Activated naive CD4-positive, alpha-beta T cell treated with anti-CD3 and anti-CD28 coated beads, Interleukin-2, amount 50 U/mL, for 16 hours (primary cell): ENCODE measurements at regions not wholly inside any gene's neighbourhood (a gene's known extent, or its start where the extent isn't known, plus 50 kb on each side); places are given as distances from the start of the nearest gene placed in this dataset.

Source experiments
- DNase-seq: peaks from one replicate; pipeline ENCODE4 v3.0.0-alpha.2; 2020

- DNase-seq, result no peak
These were observed 53.3 kb downstream of the FOXD1 start for GRCh38 chr5:73395256-73395655.

- no peak for DNase-seq
These were observed 54.0 kb downstream of the FOXD1 start for GRCh38 chr5:73394610-73395009.

GRCh38 chr5:73393611-73394489 lies 54.7 kb downstream of the FOXD1 start:
- no peak for DNase-seq

DNA sequence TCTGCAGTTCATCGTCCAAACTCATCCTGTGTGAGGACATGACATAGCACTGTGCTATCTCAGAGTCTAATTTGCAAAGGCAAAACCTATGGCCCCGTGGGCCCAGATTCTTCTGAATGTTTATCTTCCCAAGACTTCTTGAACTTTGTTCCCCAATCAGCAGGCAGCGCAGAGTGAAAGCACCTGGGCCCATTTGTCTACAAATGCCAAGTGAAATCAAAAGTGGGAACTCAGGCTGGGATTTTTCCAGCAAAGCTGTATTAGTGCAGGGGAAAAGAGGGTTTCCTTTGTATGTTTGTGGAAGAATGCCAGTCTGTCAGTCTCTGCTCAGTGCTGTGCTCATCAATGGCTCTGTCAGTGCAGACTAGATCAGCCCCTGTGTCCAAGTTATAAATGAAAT lies 55.8 kb downstream of the FOXD1 start:
- no peak for DNase-seq

DNA sequence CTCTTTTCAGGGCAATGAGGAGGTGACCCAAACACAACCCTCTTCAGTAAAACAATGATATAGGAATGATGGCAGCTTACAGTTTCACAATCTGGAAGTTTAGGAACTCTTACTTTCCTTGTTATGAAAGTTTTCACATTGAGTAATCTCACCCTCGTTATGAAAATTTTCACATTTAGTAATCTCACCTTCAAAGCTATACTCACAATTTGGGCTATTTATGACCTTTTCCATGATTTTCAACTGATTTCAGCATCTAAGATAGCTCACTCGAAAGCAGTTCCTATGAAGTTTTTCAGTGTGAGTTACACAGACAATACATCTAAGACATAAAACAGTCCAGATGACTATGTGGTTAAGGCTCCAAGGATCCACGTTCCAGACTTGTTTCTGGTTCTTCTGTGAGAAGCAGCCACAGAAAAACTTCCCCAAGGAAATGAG lies 57.1 kb downstream of the FOXD1 start:
- no peak for DNase-seq

- no peak for DNase-seq
These were observed 57.6 kb downstream of the FOXD1 start for GRCh38 chr5:73390972-73391371.

GRCh38 chr5:73388740-73389139 lies 59.8 kb downstream of the FOXD1 start:
- no peak for DNase-seq

GRCh38 chr5:73388306-73388684 lies 60.3 kb downstream of the FOXD1 start:
- no peak for DNase-seq

- no peak for DNase-seq
These were observed 60.8 kb downstream of the FOXD1 start for GRCh38 chr5:73387601-73388305.

GRCh38 chr5:73387149-73387591 lies 61.4 kb downstream of the FOXD1 start:
- DNase-seq, result no peak

DNA sequence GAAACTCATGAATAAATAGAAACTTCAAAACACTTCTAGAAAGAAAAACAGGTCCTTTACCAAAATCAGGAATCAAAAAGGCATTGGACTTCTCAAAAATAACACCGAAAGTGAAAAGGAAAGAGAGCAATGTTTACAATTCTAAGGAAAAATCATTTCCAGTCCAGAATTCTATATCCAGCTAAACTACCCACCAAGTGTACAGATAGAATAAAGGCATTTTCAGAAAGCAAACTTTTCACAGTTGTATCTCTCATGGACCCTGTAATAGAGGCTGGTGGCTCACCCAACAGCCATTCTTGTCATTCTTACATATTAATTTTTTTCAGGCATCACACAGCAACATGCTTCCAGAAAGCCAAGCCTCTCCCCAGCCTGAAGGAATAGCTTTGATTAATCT lies 63.7 kb downstream of the FOXD1 start:
- no peak for DNase-seq

- DNase-seq, result no peak
These were observed 66.2 kb downstream of the FOXD1 start for GRCh38 chr5:73382401-73382740.

DNA sequence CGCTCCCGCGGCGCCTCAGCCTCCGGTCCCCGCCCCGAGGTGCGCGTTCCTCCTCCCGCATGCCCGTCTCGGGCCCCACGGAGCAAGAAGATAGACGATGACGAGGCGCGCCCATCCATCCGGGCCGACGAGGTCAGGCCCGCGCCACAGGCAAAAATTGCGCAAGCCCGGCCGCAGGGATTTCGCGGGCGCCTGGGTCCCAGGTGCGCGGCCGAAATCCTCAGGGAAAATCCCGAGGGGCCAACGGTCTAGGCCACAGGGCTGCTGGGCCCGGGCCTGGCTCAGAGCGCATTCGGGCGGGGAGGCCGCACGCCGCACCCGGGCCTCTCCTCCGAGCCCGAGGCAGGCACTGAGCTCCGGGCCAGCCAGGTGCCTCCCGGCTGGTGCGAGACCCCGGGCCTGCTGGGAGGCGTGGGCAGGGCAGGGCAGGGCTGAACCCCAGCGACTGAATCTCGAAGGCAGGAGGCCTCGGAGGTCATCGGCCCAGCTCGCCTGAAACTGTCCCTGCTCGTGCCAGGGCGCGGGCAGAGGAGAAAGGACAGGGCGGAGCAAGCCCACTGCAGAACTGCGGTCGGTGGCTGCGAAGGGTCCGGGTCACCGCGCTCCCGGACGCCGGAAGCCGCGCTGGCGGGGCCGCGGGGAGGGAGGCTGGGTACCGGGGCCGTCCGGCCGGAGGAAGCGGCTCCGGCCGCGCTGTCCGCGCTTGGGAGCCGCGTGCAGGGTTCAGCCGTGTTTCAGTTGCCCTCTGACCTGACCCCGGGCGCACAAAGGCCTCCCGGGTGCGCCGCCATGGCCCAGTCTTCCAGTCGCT lies 66.8 kb downstream of the FOXD1 start:
- no peak for DNase-seq

DNA sequence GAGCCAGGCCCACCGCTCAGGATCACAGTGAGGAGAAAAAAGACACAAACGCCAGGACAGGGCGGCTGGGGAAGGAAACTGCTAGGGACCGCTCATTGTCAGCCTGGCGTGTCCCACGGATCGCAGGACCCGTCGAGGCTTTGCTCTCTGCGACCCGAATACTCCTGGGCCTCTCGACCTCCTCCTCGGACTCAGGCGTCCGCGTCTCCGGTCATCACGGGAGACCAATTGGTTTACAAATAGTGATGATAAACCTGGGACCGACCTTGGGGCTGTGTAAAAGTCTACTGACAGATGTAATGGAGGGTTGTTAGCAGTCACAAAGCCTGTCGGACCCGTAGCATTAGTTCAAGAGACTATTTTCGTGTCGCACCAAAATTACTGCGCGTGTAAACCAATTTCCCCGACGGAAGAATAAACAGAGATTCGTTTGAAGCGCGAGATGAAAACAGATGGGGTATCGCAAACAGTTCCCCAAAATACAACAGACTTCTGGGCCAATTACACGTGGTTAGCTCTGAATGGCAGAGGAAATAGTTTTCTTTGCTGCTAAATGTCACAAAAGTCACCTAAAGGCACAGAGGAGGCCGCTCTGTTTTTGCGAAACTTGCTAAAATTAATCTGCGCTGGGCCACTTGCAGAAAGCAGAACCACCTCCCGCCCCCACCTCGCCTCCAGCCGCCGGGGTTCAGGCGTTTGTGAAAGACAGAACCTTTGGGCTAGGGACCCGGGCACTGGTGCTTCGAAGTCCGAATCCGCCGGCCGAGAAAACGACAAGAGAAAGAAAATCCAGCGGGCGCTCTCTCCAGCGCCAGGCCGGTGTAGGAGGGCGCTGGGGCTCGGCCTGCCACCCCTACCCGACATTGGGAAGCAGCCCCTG lies 67.6 kb downstream of the FOXD1 start:
- peak; percentile 16 for DNase-seq

DNA sequence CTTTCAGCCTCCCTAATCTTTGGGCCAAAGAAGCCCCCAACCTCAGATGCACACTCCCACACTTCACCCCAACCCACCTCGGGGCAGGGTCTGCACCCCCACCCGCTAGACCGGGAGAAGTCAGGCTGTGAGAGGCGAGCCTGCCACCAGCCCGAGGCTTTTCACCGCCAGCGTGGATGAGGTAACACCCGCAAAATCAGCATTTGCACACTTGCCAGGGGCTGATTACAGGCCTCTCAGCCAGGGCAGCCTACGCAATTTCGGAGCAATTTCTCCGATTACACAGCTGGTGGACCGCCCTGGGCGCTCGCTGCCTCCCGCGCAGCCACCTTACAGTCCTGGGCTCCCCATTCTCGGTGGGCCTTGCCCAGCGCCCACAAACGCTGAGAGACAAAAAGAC lies 68.5 kb downstream of the FOXD1 start:
- DNase-seq, result no peak

- no peak for DNase-seq
These were observed 69.1 kb downstream of the FOXD1 start for GRCh38 chr5:73379435-73379834.

- no peak for DNase-seq
These were observed 69.8 kb downstream of the FOXD1 start for GRCh38 chr5:73378765-73379164.

DNA sequence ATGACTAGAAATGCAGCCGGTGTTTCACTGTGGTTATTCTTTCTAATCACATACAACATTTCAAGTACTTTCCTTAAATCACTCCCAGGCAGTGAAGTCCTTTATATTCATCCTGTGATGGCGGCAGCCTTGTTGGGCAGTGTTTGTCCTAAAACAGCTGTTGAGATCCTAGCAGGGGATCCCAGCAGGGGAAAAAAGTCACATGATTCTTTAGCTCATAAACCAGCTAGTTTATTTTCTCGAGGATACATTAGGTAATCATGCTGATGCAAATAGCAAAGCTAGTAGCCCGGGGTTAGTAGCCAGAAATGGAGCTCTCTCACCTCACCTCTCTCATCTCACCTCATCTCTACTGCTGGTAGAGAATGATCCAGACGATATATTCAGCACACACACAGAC lies 70.5 kb downstream of the FOXD1 start:
- DNase-seq, result no peak

DNA sequence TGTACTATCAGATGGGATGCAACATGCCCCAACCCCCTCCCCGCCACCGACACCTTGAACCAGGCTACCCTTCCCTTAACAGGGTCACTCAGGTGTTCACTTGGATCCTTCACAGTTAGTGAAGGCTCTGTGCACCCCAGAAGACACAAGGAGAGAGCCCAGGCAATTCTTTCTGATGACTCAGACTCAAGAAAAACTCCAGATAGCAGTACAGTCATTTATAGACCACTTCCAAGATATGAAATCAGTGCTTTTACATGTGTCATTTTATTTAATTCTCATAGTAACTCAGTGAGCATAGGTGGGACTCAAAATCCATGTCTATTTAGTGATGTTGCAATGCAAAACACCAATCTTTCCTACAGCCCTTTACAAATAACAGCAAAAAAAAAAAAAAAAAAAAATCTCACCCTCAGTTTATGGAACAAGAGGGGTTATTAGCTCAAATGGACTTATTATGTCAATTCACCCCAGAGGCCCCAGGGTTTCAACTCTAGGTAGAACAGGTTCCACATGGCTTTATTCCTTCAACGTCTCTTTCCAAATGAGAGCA lies 71.9 kb downstream of the FOXD1 start:
- no peak for DNase-seq

GRCh38 chr5:73375949-73376348 lies 72.6 kb downstream of the FOXD1 start:
- DNase-seq, result no peak

DNA sequence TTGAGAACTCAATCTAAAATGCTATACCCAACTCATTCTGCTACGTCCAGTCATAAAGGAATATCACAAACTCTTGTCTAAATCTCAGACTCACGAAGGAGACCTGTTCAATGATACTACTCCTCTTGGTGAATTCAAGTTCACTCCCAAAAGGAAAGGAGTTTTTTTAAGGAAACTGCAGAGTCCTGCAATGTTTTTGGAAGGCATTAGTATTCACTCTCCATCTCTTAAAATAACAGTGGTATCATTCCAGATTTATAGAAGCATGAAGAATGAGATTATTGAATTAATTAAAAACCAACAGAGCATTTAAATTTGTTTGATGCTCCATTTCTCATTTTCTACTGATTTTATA lies 73.4 kb downstream of the FOXD1 start:
- no peak for DNase-seq

GRCh38 chr5:73374520-73375190 lies 73.9 kb downstream of the FOXD1 start:
- DNase-seq, result no peak
